Neural progenitor cell (in vitro differentiated cells): ENCODE measurements at regions not wholly inside any gene's neighbourhood (a gene's known extent, or its start where the extent isn't known, plus 50 kb on each side); places are given as distances from the start of the nearest gene placed in this dataset.

ENCODE experiments used
- CTCF ChIP-seq: fragments of 200-600 bp; sonication (generic); IDR thresholded peaks from 2 replicates; pipeline ENCODE4 v1.5.1; 2017; ENCODE audit warnings: antibody characterized with exemption, mild to moderate bottlenecking
- EZH2 ChIP-seq: fragments of 200-600 bp; sonication (generic); IDR thresholded peaks from 2 replicates; pipeline ENCODE4 v1.6.1; 2017; ENCODE audit warnings: antibody characterized with exemption, mild to moderate bottlenecking, moderate library complexity

DNA sequence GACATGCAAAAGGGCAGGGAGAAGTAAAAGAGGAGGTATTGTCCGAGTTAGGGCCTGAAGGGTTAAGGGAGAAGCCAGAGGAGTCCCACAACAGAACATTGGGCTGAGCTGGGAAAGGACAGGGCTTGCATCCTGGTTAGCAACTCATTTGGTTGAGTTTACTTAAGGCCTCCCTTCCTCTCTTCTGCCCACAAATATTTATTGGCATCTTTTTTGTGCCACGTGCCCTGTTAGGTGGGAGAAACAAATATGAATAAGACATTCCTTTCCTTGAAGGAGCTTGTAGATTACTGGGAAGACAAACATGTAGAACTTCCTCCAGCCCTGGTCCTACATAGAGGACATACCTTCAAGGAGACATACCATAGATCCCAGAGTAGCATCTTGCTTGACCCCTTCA, 53.0 kb upstream of the PRELP start:
- TF ChIP-seq CTCF (no peak), EZH2 (no peak)
